HUES6 (cell line): ENCODE measurements at regions not wholly inside any gene's neighbourhood (a gene's known extent, or its start where the extent isn't known, plus 50 kb on each side); places are given as distances from the start of the nearest gene placed in this dataset.

Experiments
- H3K27ac ChIP-seq: 2 replicates; pipeline ENCODE4 v1.7.0; 2013; ENCODE audit warnings: low read depth, mild to moderate bottlenecking, low read length, inconsistent platforms
- H3K27me3 ChIP-seq: 2 replicates; pipeline ENCODE4 v1.6.1; 2013; ENCODE audit warnings: low read length; ENCODE audit not compliant: control insufficient read depth, insufficient read depth
- H3K36me3 ChIP-seq: 2 replicates; pipeline ENCODE4 v1.6.1; 2013; ENCODE audit warnings: low read length; ENCODE audit not compliant: control insufficient read depth, insufficient read depth
- H3K4me1 ChIP-seq: 2 replicates; pipeline ENCODE4 v1.6.1; 2013; ENCODE audit warnings: low read length; ENCODE audit not compliant: control insufficient read depth, insufficient read depth
- H3K4me3 ChIP-seq: 2 replicates; pipeline ENCODE4 v1.5.1; 2013; ENCODE audit warnings: low read depth, low read length
- H3K9ac ChIP-seq: one replicate; pipeline ENCODE4 v1.6.1; 2013; ENCODE audit warnings: mild to moderate bottlenecking, low read length
- H3K9me3 ChIP-seq: 2 replicates; pipeline ENCODE4 v1.6.1; 2013; ENCODE audit warnings: low read depth, low read length; ENCODE audit not compliant: control insufficient read depth, insufficient read depth

GRCh38 chr16:80489173-80489572 is 51.6 kb upstream of the DYNLRB2 start:
- H3K9me3 ChIP-seq: peaks cover 4% of the 10 kb centered on the region; the same call in 1 of the 2 replicates
- H3K4me1 ChIP-seq: no peaks in the 10 kb centered on the region
- no peaks in the 10 kb centered on the region for H3K27me3 ChIP-seq
- no peaks in the 10 kb centered on the region for H3K36me3 ChIP-seq
- H3K27ac ChIP-seq: no peak overlapping the region
- H3K4me3 ChIP-seq: no peak overlapping the region
- no peak overlapping the region for H3K9ac ChIP-seq

GRCh38 chr16:80488167-80488566 is 52.6 kb upstream of the DYNLRB2 start:
- Histone ChIP-seq H3K4me3 (no peak overlapping the region), H3K9me3 (peaks cover 2% of the 10 kb centered on the region; the same call in 1 of the 2 replicates), H3K27ac (no peak overlapping the region), H3K4me1 (no peaks in the 10 kb centered on the region), H3K27me3 (no peaks in the 10 kb centered on the region), H3K36me3 (no peaks in the 10 kb centered on the region), H3K9ac (no peak overlapping the region)

GRCh38 chr16:80480664-80481063 is 60.1 kb upstream of the DYNLRB2 start:
- H3K36me3 ChIP-seq: no peaks in the 10 kb centered on the region
- H3K27me3 ChIP-seq: no peaks in the 10 kb centered on the region
- H3K4me1 ChIP-seq: no peaks in the 10 kb centered on the region
- H3K9me3 ChIP-seq: no peaks in the 10 kb centered on the region
- no peak overlapping the region for H3K9ac ChIP-seq
- H3K27ac ChIP-seq: no peak overlapping the region
- H3K4me3 ChIP-seq: no peak overlapping the region

- H3K36me3 ChIP-seq: no peaks in the 10 kb centered on the region
- no peaks in the 10 kb centered on the region for H3K27me3 ChIP-seq
- no peaks in the 10 kb centered on the region for H3K9me3 ChIP-seq
- H3K4me1 ChIP-seq: no peaks in the 10 kb centered on the region
- H3K9ac ChIP-seq: no peak overlapping the region
- no peak overlapping the region for H3K27ac ChIP-seq
- no peak overlapping the region for H3K4me3 ChIP-seq
These were observed 63.0 kb upstream of the DYNLRB2 start for GRCh38 chr16:80477838-80478237.

GRCh38 chr16:80468029-80468428 is 72.8 kb upstream of the DYNLRB2 start:
- H3K9ac ChIP-seq: no peak overlapping the region
- no peak overlapping the region for H3K27ac ChIP-seq
- H3K4me1 ChIP-seq: peaks cover 3% of the 10 kb centered on the region; the same call in 1 of the 2 replicates
- H3K9me3 ChIP-seq: no peaks in the 10 kb centered on the region
- no peaks in the 10 kb centered on the region for H3K27me3 ChIP-seq
- H3K36me3 ChIP-seq: no peaks in the 10 kb centered on the region
- no peak overlapping the region for H3K4me3 ChIP-seq

- Histone ChIP-seq H3K9ac (no peak overlapping the region), H3K9me3 (no peaks in the 10 kb centered on the region), H3K27ac (no peak overlapping the region), H3K4me1 (peaks cover 3% of the 10 kb centered on the region; the same call in 1 of the 2 replicates), H3K27me3 (no peaks in the 10 kb centered on the region), H3K4me3 (peak overlapping the region; percentile 47), H3K36me3 (no peaks in the 10 kb centered on the region)
These were observed 74.5 kb upstream of the DYNLRB2 start for GRCh38 chr16:80466024-80466987.

GRCh38 chr16:80463751-80464495 is 76.9 kb upstream of the DYNLRB2 start:
- Histone ChIP-seq H3K4me1 (peaks cover 7% of the 10 kb centered on the region), H3K36me3 (no peaks in the 10 kb centered on the region), H3K27ac (no peak overlapping the region), H3K4me3 (no peak overlapping the region), H3K9me3 (no peaks in the 10 kb centered on the region), H3K9ac (no peak overlapping the region), H3K27me3 (no peaks in the 10 kb centered on the region)

- Histone ChIP-seq H3K4me3 (no peak overlapping the region), H3K4me1 (peaks cover 7% of the 10 kb centered on the region), H3K36me3 (no peaks in the 10 kb centered on the region), H3K9ac (no peak overlapping the region), H3K9me3 (no peaks in the 10 kb centered on the region), H3K27me3 (no peaks in the 10 kb centered on the region), H3K27ac (no peak overlapping the region)
These were observed 77.5 kb upstream of the DYNLRB2 start for GRCh38 chr16:80463326-80463725.

- H3K36me3 ChIP-seq: no peaks in the 10 kb centered on the region
- H3K4me1 ChIP-seq: peaks cover 7% of the 10 kb centered on the region
- H3K27me3 ChIP-seq: no peaks in the 10 kb centered on the region
- no peak overlapping the region for H3K4me3 ChIP-seq
- no peak overlapping the region for H3K9ac ChIP-seq
- no peaks in the 10 kb centered on the region for H3K9me3 ChIP-seq
- no peak overlapping the region for H3K27ac ChIP-seq
These were observed 77.9 kb upstream of the DYNLRB2 start for GRCh38 chr16:80462917-80463316.

- no peaks in the 10 kb centered on the region for H3K27me3 ChIP-seq
- H3K4me3 ChIP-seq: no peak overlapping the region
- no peak overlapping the region for H3K27ac ChIP-seq
- peaks cover 4% of the 10 kb centered on the region for H3K4me1 ChIP-seq
- H3K9me3 ChIP-seq: no peaks in the 10 kb centered on the region
- no peaks in the 10 kb centered on the region for H3K36me3 ChIP-seq
- H3K9ac ChIP-seq: no peak overlapping the region
These were observed 79.8 kb upstream of the DYNLRB2 start for GRCh38 chr16:80460988-80461387.

GRCh38 chr16:80459966-80460365 is 80.8 kb upstream of the DYNLRB2 start:
- Histone ChIP-seq H3K9me3 (peaks cover 3% of the 10 kb centered on the region; the same call in 1 of the 2 replicates), H3K4me1 (peaks cover 4% of the 10 kb centered on the region), H3K9ac (no peak overlapping the region), H3K27me3 (no peaks in the 10 kb centered on the region), H3K27ac (no peak overlapping the region), H3K4me3 (no peak overlapping the region), H3K36me3 (no peaks in the 10 kb centered on the region)
